Spleen (tissue), 7 donors: ENCODE measurements at regions not wholly inside any gene's neighbourhood (a gene's known extent, or its start where the extent isn't known, plus 50 kb on each side); places are given as distances from the start of the nearest gene placed in this dataset.

Experiments used
- CTCF ChIP-seq, 11 experiments: fragments of 200-600 bp in 7 of 11; fragments of 450-650 bp in 4 of 11; sonication (generic) in 4 of 11; IDR thresholded peaks in 8 of 11; conservative IDR thresholded peaks in 3 of 11; 1 replicate in 7 of 11; 2 replicates in 4 of 11; pipeline versions ENCODE4 v1.4.0 to v1.8.0; 2016 to 2021; ENCODE audit warnings: antibody characterized with exemption in 11 of 11, inconsistent platforms in 4 of 11, mild to moderate bottlenecking in 1 of 11
- POLR2A ChIP-seq, 3 donors: fragments of 450-650 bp; IDR thresholded peaks; one replicate each; pipeline ENCODE4 v1.5.1; 2017; ENCODE audit warnings: antibody characterized with exemption in 3 of 3, mild to moderate bottlenecking in 1 of 3
- POLR2AphosphoS5 ChIP-seq, 3 donors: sonication (generic); formaldehyde crosslinking; IDR thresholded peaks; one replicate each; pipeline ENCODE4 v1.5.1; 2017; ENCODE audit warnings: antibody characterized with exemption in 3 of 3
- donor health status: DM: no; HTN: no; CAD: no; lungs with moderate emphysema.
- donor health status: DM: no; HTN: no; CAD: no.
- donor health status: DM: no; HTN: no; CAD: no.

- TF ChIP-seq CTCF (IDR thresholded peaks at IDR 0.05 in 8 of 11, conservative IDR thresholded peaks at IDR 0.05 in 3 of 11) (no peak), POLR2AphosphoS5 (IDR thresholded peaks at IDR 0.05) (no peak), POLR2A (IDR thresholded peaks at IDR 0.05) (no peak)
Measured at GRCh38 chr7:1340031-1340430, 107.4 kb downstream of the UNCX start.
